Testis (tissue), 2 donors: ENCODE measurements at regions not wholly inside any gene's neighbourhood (a gene's known extent, or its start where the extent isn't known, plus 50 kb on each side); places are given as distances from the start of the nearest gene placed in this dataset.

Experiments used
- DNase-seq: peaks from one replicate; pipeline ENCODE4 v3.0.0-alpha.2; 2019
- H3K27ac ChIP-seq, 2 donors: fragments of 200-600 bp; sonication (generic); one replicate each; pipeline ENCODE4 v1.5.1; 2019
- H3K27me3 ChIP-seq: fragments of 200-600 bp; sonication (generic); one replicate; pipeline ENCODE4 v1.5.1; 2019
- H3K36me3 ChIP-seq: fragments of 200-600 bp; sonication (generic); one replicate; pipeline ENCODE4 v1.5.1; 2017; ENCODE audit warnings: low read depth; ENCODE audit errors: missing control alignments
- H3K4me1 ChIP-seq: fragments of 200-600 bp; sonication (generic); one replicate; pipeline ENCODE4 v1.5.1; 2019
- H3K4me3 ChIP-seq, 2 donors: fragments of 200-600 bp; sonication (generic); one replicate each; pipeline ENCODE4 v1.5.1; 2017 to 2019
- H3K9me3 ChIP-seq: fragments of 200-600 bp; sonication (generic); one replicate; pipeline ENCODE4 v1.5.1; 2017
- POLR2A ChIP-seq: fragments of 450-650 bp; IDR thresholded peaks from one replicate; pipeline ENCODE4 v1.6.1; 2017; ENCODE audit warnings: antibody characterized with exemption, mild to moderate bottlenecking, moderate library complexity
- WGBS, 2 donors: methylation state at CpG; one replicate each; pipeline ENCODE4 v1.1.5; 2018; 5-methylcytosine and 5-hydroxymethylcytosine counted together
- intact Hi-C: fragments of 100-400 bp; cut with DNase I; formaldehyde crosslinking; loops from one replicate; pipeline ENCODE4 v1.15.1; 2023; ENCODE audit warnings: low total_unique reads
- TF ChIP-seq, protein P1 (sequence below), 3 experiments: fragments of 450-650 bp in 2 of 3; fragments of 200-600 bp in 1 of 3; sonication (generic) in 1 of 3; IDR thresholded peaks; one replicate each; pipeline ENCODE4 v1.5.1; 2016 to 2019; ENCODE audit warnings: antibody characterized with exemption in 3 of 3, mild to moderate bottlenecking in 2 of 3, moderate library complexity in 1 of 3

GRCh38 chrX:46382595-46382994 lies 162.6 kb downstream of the ZNF674 start:
- Histone ChIP-seq H3K36me3 (no peaks in the 10 kb centered on the region), H3K27me3 (no peaks in the 10 kb centered on the region), H3K9me3 (no peaks in the 10 kb centered on the region), H3K27ac (no peak overlapping the region), H3K4me1 (no peaks in the 10 kb centered on the region), H3K4me3 (no peak overlapping the region)
- no peak for DNase-seq
- intact Hi-C loops: no loop called here
- 89 to 100% methylated on average over 2 of the region's 2 CpGs for WGBS, 2 donors
- no peak for TF ChIP-seq POLR2A
- TF ChIP-seq, protein P1, sequence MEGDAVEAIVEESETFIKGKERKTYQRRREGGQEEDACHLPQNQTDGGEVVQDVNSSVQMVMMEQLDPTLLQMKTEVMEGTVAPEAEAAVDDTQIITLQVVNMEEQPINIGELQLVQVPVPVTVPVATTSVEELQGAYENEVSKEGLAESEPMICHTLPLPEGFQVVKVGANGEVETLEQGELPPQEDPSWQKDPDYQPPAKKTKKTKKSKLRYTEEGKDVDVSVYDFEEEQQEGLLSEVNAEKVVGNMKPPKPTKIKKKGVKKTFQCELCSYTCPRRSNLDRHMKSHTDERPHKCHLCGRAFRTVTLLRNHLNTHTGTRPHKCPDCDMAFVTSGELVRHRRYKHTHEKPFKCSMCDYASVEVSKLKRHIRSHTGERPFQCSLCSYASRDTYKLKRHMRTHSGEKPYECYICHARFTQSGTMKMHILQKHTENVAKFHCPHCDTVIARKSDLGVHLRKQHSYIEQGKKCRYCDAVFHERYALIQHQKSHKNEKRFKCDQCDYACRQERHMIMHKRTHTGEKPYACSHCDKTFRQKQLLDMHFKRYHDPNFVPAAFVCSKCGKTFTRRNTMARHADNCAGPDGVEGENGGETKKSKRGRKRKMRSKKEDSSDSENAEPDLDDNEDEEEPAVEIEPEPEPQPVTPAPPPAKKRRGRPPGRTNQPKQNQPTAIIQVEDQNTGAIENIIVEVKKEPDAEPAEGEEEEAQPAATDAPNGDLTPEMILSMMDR (IDR thresholded peaks at IDR 0.05): no peak

DNA sequence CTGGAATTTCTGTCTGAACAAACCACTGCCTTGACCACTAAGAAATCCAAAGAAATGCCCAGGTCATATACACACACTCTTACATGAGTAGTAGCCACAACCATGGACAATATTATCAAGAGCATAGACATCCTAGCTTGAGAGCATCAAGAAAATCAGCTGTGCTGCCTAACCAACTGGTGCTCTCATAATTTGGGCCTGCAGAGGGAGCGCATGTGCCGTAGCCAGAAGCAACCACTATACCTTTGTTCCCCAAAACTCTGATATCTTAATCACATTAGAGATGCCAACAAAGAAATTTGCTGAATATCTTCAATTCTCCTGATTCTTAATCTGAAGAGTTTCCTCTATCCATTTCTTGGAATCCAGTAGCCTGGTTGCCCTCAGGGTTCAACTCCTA lies 163.6 kb downstream of the ZNF674 start:
- DNase-seq: peak; percentile 16
- intact Hi-C loops: no loop called here
- H3K4me3 ChIP-seq: no peak overlapping the region
- no peaks in the 10 kb centered on the region for H3K27me3 ChIP-seq
- TF ChIP-seq, protein P1 (IDR thresholded peaks at IDR 0.05): no peak
- TF ChIP-seq POLR2A: no peak
- H3K4me1 ChIP-seq: no peaks in the 10 kb centered on the region
- no peaks in the 10 kb centered on the region for H3K36me3 ChIP-seq
- no peak overlapping the region for H3K27ac ChIP-seq
- WGBS, 2 donors: 68 to 77% methylated on average over 2 of the region's 2 CpGs
- no peaks in the 10 kb centered on the region for H3K9me3 ChIP-seq

GRCh38 chrX:46380148-46380752 lies 165.0 kb downstream of the ZNF674 start:
- no peaks in the 10 kb centered on the region for H3K4me1 ChIP-seq
- H3K27ac ChIP-seq: no peak overlapping the region
- H3K36me3 ChIP-seq: no peaks in the 10 kb centered on the region
- no peak for DNase-seq
- WGBS, 2 donors: 63 to 74% methylated on average over 3 of the region's 3 CpGs
- TF ChIP-seq POLR2A: no peak
- TF ChIP-seq, protein P1 (IDR thresholded peaks at IDR 0.05): no peak
- intact Hi-C loops: no loop called here
- no peaks in the 10 kb centered on the region for H3K9me3 ChIP-seq
- H3K27me3 ChIP-seq: no peaks in the 10 kb centered on the region
- H3K4me3 ChIP-seq: no peak overlapping the region

- no peak for TF ChIP-seq POLR2A
- TF ChIP-seq, protein P1 (IDR thresholded peaks at IDR 0.05): no peak
- intact Hi-C loops: no loop called here
- WGBS, 2 donors: 52 to 58% methylated on average over 3 to 4 of the region's 4 CpGs
- H3K4me1 ChIP-seq: no peaks in the 10 kb centered on the region
- DNase-seq: peak; percentile 28
- H3K27me3 ChIP-seq: no peaks in the 10 kb centered on the region
- no peak overlapping the region for H3K27ac ChIP-seq
- H3K4me3 ChIP-seq: no peak overlapping the region
- H3K36me3 ChIP-seq: no peaks in the 10 kb centered on the region
- no peaks in the 10 kb centered on the region for H3K9me3 ChIP-seq
Observed at GRCh38 chrX:46376246-46376885, 168.9 kb downstream of the ZNF674 start.

DNA sequence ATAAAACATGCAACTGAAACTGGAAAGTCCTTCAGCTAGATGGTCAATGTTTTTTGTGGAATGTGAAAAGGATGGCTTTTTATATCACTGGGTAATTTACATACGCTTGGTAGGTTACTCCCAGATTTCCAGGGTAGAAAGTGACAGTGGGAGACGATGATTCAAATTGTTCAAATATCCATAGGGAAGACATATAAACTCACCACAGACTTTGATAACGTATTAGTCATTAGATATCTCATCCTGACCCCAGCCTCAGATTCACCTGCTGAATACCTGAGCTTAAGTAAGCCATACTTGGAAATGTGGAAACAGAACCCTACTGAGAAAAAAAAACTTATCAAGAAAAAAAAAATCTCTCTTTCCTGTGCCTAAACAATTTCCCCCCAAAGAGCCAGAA lies 169.4 kb downstream of the ZNF674 start:
- TF ChIP-seq, protein P1 (IDR thresholded peaks at IDR 0.05): no peak
- no peak for TF ChIP-seq POLR2A
- no peak for DNase-seq
- H3K9me3 ChIP-seq: no peaks in the 10 kb centered on the region
- H3K27me3 ChIP-seq: no peaks in the 10 kb centered on the region
- WGBS, 2 donors: 90 to 97% methylated on average over 3 of the region's 3 CpGs
- H3K4me1 ChIP-seq: no peaks in the 10 kb centered on the region
- H3K36me3 ChIP-seq: no peaks in the 10 kb centered on the region
- intact Hi-C loops: no loop called here
- H3K27ac ChIP-seq: no peak overlapping the region
- no peak overlapping the region for H3K4me3 ChIP-seq
